ENCODE measurements at regions not wholly inside any gene's neighbourhood (a gene's known extent, or its start where the extent isn't known, plus 50 kb on each side); places are given as distances from the start of the nearest gene placed in this dataset.

GRCh38 chr11:131063638-131064037 is 147.4 kb upstream of the SNX19 start (continued):
- no peak for TF ChIP-seq MTA2 (IDR thresholded peaks at IDR 0.05; ENCODE audit: low read depth)
- TF ChIP-seq ZNF316 (IDR thresholded peaks at IDR 0.05) = no peak
- TF ChIP-seq ARID3A (IDR thresholded peaks at IDR 0.05; ENCODE audit: borderline replicate concordance, low read depth, low read length) = no peak
- no peak for TF ChIP-seq XRCC4 (IDR thresholded peaks at IDR 0.05; ENCODE audit: extremely low read depth, insufficient read depth, insufficient read length)
- TF ChIP-seq ZBTB8A (IDR thresholded peaks at IDR 0.05; ENCODE audit: partially characterized antibody) = no peak
- no peak for TF ChIP-seq ZFP1 (CRISPR knock-in tag; IDR thresholded peaks at IDR 0.05)
- TF ChIP-seq RB1 (IDR thresholded peaks at IDR 0.05; ENCODE audit: low read depth) = no peak
- TF ChIP-seq ZNF644 (tag; IDR thresholded peaks at IDR 0.05; ENCODE audit: low read depth) = no peak
- no peak for TF ChIP-seq NR2C2 (CRISPR knock-in tag; IDR thresholded peaks at IDR 0.05)
- TF ChIP-seq NR2C2 (tag; IDR thresholded peaks at IDR 0.05) = no peak
- no peak for TF ChIP-seq ADNP (tag; IDR thresholded peaks at IDR 0.05)
- TF ChIP-seq TAF1 (IDR thresholded peaks at IDR 0.05; ENCODE audit: control insufficient read depth, extremely low read depth, insufficient read depth, low read length, severe bottlenecking) = no peak
- no peak for TF ChIP-seq ZNF277 (CRISPR knock-in tag; IDR thresholded peaks at IDR 0.05; ENCODE audit: borderline replicate concordance)

Measured in K562 (cell line).